ENCODE measurements at regions not wholly inside any gene's neighbourhood (a gene's known extent, or its start where the extent isn't known, plus 50 kb on each side); places are given as distances from the start of the nearest gene placed in this dataset.
"Not testable (repeated sequence)": the region's sequence is repeated elsewhere in the genome, so short reads cannot be mapped to it uniquely, and the experiment has no call there.

GRCh38 chr22:19603346-19603745, 79.1 kb upstream of the CLDN5 start:
- not testable (repeated sequence) for DNase-seq

- no peak for DNase-seq
Observed at GRCh38 chr22:19603767-19604166, 79.6 kb upstream of the CLDN5 start.

DNA sequence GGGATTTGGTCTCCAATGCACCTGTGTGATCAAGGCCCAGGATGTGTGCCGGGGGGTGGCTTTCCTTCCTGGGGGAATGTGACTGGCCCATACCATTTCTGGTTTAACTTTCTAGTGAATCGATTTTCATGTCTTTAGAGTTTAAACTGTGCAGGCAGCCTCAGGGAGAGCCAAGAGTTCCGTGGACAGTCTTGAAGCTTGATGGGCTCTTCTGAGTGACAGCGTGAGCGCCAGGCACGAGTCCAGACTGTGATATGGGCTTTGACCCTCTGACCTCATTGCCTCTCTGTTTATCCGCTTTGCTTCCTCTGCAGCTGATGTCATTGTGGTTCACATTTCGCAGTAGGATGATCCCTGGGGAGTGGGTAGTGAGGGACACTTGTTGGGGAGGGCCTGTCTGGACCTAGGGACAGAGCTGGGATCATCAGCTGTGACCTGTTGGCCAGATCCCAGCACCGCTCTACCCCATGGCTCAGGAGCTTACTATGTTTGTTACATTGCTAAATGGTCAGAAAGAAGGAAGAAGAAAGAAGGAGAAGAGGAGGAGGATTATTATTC, 80.6 kb upstream of the CLDN5 start:
- no peak for DNase-seq

- no peak for DNase-seq
Observed at GRCh38 chr22:19605508-19606331, 81.5 kb upstream of the CLDN5 start.

DNA sequence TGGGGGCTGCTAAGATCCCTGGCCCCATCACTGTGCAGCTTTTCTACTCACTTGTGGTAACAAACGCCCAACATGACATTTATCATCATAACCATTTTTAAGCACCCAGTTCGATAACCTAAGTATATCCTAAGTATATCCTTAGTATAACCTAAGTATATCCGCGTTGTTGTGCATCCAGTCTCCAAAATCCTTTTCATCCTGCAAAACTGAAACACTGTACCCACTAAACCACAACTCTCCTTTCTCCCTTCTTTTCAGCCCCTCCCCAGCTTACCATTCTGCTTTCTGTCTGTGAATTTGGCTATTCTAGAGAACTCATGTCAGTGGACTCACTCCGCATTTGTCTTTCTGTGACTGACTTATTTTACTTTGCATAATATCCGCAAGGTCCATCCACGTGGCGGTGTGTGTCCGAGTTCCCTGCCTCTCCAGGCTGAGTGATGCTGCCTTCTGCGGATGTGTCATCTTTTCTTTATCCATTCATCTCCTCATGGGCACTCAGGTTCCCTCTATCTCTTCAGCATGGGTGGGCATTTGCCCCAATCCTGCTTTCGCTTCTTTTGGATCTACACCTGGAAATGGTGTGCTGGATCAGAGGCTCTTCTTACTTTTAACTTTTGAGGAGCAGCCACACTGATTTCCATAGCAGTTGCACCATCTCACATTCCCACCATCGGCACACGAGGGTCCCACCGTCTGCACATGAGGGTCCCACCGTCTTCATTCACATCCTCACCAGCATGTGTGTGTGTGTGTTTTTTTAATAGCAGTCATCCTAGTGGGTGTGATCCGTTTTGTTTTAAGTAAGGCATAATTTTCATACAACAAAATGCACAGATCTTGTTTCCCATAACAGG, 82.4 kb upstream of the CLDN5 start:
- DNase-seq: no peak

DNA sequence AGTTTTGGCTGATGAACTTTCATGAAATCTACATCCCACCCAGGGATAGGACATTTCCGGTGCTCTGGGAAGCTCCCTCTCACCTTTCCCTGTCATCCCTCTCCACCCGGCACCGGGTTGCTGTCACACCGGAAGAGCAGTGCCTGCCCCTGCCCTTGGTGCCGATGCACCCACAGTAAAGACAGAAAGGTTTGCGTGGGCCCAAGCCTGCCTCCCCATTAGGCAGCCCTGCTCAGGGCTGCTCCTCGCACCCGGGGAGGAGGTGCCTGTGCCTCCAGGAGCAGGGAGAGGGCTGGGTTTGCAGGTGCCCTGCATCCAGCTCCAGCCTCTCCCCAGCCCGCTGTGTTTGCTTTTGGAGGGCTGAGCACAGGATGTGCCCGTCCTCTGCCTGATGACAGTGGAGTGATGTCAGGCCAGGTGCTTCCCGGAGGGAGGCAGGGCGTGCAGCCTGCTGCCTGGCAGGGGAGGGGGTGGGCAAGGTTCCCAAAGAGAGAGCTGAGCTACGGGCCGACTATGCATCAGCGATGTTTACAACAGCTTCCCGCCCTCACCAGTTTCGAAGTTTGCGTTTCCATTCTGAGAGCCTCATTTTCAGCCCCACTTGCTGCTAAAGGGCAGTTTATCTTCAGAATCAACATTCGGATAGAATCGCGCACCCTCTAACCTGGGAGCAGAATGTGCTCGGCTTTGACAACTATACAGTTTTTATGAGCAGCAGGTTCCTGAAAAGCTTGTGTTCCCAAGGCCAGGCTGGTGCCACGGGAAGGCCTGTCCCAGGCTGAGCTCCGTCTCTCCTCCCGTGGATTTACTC, 83.2 kb upstream of the CLDN5 start:
- peak; percentile 73 for DNase-seq

GRCh38 chr22:19608003-19608690, 83.9 kb upstream of the CLDN5 start:
- DNase-seq: no peak

DNA sequence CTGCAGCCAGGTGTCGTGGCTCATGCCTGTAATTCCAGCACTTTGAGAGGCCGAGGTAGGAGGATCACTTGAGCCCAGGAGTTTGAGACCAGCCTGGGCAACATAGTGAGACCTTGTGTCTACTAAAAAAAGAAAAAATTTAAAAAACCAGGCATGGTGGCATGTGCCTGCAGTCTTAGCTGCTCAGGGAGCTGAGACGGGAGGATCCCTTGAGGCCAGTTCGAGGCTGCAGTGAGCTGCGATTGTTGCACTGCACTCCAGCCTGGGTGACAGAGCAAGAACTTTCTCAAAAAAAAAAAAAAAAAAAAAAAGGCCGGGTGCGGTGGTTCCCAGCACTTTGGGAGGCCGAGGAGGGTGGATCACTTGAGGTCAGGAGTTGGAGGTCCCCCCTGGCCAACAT, 85.5 kb upstream of the CLDN5 start:
- not testable (repeated sequence) for DNase-seq

GRCh38 chr22:19610518-19611253, 86.5 kb upstream of the CLDN5 start:
- DNase-seq: peak; percentile 43

DNA sequence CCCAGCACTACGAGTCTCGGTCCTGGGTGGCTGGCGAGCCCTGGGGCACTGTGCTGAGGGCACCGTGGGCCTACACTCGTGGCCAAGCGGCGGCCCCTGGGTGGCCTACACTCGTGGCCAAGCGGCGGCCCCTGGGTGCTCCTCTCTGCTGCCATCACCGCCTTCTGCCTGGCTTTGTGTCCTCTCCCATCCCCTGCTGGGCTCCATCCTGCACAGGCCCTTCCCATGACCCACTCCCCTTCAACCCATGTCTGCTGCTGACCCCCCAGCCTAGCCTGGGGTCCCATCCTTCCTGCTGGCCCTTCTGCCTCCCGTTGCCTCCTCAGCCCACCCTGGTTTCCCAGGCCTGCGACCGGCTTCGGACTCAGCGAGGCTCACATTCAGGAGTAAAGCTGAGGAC, 87.4 kb upstream of the CLDN5 start:
- DNase-seq: no peak

DNA sequence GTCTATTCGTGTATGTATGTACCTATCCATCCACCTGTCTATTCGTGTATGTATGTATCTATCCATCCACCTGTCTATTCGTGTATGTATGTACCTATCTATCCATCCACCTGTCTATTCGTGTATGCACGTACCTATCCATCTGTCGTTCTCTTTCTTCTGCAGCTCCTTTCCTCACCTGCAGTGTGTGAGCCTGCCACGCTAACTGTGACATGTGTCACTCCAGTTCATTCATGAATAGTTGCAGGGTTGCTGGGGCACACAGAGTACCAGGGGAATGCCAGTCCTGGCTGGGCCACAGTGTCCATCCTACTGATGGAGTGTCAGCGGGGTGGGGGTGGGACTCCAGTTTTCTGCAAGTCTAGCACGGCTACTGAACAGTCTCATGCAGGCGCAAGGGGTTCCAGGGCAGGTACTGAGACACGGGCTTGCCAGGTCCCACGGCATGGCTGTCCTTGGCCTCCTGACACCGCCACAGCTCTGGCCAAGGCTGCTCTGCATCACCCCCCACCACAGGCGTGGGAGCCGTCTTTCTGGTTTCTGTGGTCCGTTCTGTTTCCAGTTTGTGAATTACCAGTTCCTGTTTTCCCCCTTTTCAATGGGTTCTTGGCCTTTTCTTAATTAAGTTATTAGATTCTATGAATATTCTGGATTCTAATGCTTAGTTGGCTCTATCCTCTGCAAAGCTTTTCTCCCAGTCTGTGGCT, 88.8 kb upstream of the CLDN5 start:
- DNase-seq: no peak

DNA sequence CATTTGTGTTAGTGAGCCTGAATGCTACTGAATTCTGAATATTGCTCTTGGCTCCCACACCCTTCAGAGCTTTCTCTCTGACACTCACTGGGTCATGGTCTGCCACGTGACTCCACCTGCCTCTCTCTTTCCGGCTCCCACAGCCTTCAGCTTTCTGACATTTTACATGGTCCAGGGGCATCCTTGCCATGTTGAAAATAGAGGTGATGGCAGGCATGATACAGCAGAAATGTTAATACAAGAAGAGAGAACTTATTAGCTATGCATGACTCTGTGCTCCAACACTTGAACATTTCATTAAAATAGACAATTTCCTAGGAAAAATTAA, 90.3 kb upstream of the CLDN5 start:
- no peak for DNase-seq

DNA sequence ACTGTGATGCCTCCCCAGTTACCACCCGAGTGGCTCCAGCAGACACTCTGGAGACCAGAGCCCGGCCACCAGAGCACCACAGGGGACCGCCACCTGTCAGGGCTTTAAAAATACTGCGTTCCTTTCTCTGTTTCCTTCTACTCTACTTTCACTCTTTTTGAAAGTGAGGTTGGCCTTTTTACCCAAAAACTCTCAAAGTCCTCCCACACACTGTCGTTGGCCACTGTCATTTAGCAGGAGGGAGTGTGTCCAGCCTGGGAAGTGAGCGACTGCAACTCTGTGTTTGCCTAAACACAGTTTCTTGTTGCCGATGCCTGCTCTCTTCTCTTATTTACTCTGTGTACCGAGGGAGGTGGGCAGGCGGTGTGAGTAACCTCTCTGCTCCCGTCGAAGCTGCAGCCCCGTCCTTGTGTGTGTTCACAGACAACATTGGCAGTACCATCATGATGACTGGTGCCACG, 90.8 kb upstream of the CLDN5 start:
- DNase-seq: no peak

GRCh38 chr22:19615867-19616581, 91.8 kb upstream of the CLDN5 start:
- no peak for DNase-seq

- DNase-seq: no peak
Observed at GRCh38 chr22:19619144-19620009, 94.9 kb upstream of the SEPTIN5 start.

DNA sequence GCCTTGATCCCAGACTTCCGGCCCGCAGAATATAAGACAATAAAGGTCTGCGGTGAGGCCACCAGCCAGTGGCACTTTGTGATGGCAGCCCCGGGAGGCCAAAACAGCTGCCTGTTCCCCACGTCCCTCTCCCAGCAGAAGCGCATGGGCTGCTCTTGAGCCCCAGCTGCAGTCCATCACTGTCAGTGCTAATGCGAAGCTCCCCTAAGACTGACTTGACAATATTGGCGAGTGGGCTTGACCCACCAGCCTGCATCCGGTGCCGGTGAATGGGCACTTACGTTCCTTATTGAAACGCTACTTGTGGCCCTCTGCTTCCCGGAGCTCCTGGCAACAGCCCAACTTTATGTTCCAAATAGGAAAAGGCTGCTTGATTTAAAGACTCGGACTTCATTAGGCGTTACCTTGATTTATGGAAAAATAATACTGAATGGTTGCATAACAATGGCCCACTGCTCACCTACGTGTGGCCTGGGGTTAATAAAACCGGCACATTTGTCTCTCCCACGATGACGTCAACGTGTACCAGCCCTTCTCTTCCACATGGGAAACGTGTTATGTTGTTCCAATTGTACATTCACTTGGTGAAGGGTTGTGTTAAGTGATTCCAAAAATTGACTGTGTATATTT, 93.4 kb upstream of the SEPTIN5 start:
- DNase-seq: no peak

DNA sequence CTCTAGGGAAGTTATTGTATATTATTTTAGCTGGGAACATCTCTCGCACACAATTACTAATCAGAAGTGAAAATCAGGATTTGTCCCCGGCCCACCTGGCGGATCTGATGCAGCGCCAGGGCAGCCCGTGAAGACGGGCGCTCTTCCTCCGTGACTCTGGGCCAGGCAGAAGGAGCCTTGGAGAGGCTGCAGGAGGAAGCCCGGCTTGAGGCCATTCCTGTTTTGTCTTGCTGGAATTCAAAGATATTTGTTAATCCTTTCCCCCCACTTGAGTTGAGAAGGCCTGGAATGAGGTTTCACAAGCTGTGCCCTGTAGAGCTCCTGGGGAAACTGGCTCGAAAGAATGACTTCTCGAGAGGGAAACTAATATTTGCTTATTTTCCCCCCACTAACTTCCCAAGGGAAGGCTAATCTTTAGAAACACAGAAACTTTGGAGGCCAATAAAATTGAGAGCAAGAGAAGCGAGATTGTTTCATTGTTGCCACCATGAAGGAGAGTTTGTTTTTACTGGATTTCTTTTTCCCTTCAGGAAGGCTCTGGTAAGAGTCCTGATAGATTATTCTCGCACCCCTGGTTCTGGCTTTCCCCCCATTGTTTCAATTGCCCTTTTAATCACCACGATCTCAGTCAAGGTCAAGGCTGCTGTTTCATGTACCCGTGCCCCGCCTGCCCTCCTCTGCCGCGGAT, 92.8 kb upstream of the SEPTIN5 start:
- no peak for DNase-seq

DNA sequence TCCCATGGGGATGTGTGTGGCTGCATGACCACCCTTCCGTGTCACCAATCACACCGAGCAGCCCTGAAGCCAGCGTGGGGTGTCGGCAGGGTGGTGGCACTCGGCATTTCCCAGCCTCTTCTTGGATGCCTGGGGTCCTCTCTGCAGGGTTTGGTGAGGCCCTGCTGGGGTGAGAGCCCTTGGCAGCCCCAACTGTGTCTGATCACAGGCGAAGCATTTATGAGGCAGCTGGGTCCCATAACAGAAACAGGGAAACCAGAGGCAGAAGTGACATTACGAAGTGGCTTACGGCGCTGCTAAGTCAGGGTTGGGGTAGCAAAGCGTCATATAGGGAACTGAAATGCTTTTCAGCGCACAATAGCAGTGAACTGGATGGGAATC, 92.3 kb upstream of the SEPTIN5 start:
- DNase-seq: no peak
